GM19238 (cell line): ENCODE measurements at regions not wholly inside any gene's neighbourhood (a gene's known extent, or its start where the extent isn't known, plus 50 kb on each side); places are given as distances from the start of the nearest gene placed in this dataset.

Experiments
- DNase-seq: peaks from one replicate; pipeline ENCODE4 v3.0.0; 2011; ENCODE audit warnings: low spot score; ENCODE audit not compliant: insufficient read length

DNA sequence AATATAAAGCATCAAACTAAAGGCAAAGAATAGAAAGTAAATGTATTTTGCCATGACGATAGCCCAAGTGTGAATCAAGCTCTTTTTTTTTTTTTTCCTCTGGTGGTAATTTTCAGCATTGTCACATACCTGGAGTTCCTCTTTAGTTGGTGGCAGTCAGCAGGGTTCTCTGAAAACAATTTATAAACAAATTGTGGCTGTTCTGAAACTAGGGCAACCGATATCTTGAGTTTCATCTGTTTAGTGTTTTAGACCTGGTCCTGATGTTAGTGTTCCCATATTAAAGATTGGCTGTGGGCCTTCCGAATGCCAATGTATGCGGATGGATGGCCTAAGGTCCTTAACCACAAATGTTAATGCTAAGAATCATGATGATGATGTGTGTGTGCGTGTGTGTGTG lies 713.1 kb downstream of the GATA3 start:
- no peak for DNase-seq

DNA sequence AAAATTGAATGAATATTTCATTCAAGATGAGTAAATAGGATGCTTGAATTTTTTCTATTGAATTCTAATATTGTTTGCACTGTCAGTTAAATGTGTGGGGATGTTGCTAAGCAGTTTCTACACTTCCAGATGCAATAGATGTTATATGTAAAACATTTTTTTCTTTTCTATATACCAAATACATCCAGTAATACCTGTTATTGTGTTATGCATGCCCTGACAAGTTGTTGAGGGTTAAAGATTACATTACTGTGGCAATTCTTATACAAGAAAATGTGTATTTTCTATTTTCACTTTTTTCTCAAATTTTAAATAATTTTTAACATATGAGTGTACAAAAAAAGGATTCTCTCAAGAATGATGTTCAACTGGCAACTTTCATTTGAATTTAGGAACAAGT lies 713.9 kb downstream of the GATA3 start:
- no peak for DNase-seq

DNA sequence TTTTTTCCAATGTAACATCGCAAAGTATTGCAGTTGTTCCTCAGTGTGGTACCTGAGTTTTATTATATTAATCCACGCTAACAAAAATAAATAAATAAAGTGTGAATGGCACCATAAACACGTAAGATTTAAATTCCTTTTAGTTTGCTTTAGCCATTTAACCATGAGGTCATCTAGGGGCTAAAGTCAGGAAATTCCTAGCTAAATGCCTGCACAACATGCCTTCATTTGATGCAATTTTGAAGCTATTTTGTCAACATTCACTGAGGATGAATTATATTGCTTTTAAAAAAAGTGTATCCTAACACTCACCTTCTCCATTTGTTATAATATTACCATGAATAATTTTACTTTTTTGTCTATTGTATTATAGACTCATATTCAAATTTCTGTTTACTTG lies 714.4 kb downstream of the GATA3 start:
- no peak for DNase-seq

DNA sequence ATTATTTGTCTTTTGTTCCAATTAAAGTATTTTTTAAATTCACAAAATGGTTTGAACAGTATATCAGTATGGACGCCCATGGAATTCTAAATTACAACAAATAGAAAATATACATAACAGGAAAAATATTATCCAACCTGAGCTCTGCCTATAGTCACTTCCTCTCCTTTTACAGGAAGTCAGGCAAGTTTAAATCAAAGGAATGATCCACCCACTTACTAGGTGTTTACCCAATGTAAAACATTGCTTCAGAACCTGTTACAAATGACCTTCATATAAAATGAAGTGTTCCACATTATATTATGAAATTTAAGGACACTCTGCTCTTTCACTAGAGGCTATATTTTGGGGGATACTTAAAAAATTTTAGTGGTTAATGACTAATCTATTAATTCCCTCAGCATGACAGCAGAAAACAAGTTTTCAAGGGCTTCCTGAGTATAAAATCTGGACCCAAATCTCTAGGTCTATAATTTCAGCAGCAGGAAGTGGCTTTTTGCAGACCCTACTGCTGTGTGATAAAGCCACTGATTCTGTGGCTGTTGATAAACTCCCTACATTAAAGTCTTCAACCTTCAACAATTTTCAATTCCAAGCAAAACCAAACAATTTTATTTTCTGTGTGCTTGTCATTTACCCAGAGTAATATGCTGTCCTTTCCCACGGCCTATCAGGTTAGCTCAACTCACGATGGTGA lies 722.6 kb downstream of the GATA3 start:
- no peak for DNase-seq

DNA sequence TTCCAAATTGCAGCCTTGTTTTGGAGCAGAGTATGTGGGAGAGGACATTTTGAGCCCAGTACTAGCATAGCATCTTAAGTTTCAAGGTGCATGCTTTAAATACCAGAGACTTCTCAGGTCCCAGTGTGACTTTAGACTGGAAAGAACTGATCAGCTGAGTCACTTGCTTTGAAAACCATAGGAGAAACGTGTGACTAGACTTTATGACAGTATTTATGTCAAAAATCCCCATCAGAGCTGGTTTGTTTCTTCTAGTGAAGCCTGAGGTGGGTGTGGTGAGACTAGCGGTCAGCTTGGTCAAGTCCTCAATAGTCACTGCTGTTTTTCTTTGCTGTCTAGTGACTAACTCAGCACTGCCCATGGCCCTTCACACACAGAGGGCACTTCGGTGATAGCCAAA lies 724.2 kb downstream of the GATA3 start:
- DNase-seq: no peak

DNA sequence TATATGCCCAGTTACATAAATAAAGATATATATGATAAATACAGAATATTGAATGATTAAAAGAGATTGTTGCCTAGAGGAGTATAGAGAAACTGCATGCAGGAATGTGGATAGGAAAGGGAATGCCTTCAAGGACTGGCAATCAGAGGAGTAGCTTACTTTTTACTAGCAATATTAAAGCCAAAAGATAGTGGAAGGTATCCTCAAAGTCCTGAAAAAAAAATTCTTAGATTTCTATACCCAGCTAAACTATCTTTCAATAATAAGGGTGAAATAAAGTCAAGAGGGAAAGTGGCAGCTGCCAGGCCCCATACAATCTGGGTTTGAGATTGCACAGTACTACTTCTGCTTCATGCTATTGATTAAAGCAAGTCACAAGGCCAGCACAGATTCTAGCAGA lies 733.2 kb downstream of the GATA3 start:
- DNase-seq: no peak

DNA sequence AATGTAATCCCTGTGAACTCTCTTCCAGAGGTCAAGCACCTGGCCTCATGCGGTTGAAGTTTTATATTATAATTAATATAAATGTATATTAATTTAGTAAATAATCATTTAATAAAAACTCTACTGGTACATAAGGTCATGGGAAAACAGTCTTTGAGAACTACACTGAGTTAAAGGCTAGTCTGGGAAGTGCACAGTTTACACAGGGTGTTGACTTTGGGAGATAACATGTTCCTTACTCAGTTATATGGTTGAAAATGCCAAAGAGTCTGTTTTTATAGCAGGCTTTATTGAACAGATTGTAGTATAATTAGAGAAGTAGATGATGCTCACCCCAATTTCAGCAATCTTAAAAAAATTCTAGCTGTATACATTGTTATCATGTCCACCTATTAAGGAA lies 735.9 kb downstream of the GATA3 start:
- no peak for DNase-seq

DNA sequence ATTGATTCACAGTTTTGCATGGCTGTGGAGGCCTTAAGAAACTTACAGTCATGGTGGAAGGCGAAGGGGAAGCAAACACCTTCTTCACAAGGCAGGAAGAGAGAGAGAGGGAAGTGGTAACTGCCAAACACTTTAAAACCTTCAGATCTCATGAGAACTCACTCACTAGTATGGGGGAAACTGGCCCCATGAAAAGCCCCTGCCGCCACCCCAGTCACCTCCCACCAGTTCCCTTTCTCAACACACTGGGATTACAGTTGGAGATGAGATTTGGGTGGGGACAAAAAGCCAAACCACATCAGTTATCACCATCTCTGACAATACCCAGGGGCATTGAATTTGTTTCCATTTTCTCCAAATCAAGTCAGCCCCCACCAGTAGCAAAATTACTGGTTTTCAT lies 740.4 kb downstream of the GATA3 start:
- DNase-seq: no peak

DNA sequence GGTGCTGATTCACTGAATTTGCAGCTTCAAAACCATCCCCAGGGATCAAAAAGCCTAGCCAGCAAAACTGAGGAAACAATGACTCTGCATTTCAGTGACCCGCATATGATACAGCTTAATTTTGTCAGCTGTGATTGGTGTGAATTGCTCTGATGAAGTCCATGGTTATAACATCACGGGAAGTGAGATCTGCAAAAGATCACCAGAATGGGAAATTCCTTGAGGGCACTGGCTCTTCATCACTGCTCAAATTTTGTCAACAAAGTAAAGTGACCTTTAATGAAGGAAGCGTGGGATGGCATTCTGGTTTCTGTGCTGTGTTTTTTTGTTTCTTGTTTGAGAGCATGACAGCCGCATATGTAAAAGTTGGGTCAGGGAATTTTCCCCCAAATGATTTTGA lies 745.9 kb downstream of the GATA3 start:
- no peak for DNase-seq

DNA sequence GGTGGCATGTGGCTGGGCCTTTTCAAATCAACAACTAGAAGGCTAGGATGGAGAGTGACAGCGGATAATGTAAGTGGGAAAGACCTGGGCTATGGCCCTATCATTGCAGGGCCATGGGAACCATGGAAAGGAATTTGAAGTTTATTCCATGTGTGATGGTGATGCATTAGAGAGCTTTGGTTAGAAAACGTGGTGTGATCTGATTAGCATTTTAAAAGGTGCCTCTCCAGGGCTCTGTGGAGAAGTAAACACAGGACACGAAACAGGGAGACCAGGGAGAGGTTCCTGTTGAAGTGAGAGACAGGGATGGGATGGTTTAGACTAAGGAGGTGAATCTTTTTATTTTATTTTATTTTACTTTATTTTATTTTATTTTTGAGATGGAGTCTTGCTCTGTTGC lies 749.5 kb downstream of the GATA3 start:
- DNase-seq: no peak

DNA sequence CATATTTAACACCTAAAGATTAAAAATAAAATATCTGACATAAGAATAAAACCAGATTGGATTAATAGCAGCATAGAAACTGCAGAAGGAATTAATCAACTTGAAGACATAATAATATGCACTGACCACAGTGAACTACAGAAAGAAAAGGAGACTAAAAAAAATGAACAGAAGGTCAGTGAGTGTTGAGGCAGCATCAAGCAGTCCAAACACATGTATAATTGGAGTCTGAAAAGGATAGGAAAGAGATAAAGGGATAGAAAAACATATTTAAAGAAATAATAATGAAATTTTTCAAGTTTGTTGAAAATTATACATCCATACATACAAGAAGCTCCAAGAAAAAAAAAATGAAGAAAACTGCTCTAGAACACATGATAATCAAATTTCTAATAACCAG lies 756.2 kb downstream of the GATA3 start:
- no peak for DNase-seq

DNA sequence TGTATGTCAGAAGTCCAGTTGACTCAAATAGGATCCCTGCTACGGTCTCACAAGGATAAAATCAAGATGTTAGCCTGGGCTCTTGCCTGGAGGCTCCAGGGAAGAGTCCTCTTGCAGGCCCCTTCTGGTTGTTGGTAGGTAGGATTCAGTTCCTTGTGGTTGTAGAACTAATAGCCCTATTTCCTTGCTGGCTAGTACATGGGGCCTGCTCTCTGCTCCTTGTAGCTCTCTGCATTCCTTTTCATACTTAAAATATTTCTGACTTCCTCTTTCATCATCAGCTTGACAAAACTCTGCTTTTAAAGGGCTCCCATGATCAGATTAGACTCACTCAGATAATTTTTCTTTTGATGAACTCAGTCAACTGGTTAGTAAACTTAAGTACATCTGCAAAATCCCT lies 756.7 kb downstream of the GATA3 start:
- no peak for DNase-seq

DNA sequence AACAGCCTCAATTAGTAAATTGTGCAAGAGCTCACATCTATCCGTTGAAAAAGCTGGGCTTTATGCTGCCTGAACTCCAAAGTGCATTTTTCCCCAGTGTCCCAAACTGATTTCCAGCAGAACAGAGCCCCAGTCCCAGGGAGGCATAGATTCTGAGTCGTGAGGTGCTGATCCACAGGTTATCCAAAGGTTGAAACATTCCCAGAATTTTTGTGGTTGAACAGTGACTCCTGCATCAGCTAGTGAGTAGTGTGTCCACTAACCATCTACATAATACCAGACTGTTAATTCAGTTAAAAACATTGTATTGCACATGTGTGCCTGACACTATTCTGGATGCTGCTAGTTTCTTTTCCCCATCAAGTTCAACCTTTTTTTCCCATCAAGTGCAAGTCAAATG lies 761.5 kb downstream of the GATA3 start:
- DNase-seq: no peak

DNA sequence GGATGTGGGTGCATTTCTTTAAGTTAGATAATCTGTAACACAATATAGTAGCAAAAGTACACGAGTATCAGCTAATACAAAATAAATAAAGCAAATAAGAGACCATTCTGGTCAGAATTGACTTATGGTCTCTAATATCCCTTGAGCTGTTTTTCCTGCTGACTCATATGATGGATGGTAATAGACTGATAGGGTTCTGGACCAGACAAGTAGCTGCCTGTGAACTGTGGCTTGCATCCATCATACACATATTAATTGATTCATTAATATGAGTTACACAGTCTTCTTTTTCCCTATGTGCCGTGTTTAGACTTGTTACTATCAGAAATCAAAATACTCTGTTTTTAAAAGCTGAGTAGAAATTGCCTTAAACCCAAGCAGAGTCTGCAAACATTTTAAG lies 762.8 kb downstream of the GATA3 start:
- DNase-seq: no peak

DNA sequence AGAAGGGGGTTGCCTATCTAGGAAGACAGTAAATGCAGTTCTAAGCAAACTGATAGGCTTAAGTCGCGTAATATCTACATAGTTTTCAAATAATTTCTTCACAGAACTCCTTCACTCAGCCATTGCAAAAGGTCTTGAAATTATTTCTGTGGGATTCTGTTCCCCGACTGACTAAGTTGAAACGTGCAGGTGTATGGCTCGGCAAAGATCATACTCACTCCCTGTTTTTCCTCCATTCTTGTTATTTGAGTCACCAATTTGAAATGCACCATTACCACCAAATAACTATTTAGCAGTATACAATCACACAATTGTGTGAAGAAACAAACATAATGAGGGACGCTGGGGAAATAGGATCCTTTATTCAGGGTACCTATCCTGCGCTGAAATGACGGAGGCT lies 771.1 kb downstream of the GATA3 start:
- no peak for DNase-seq

DNA sequence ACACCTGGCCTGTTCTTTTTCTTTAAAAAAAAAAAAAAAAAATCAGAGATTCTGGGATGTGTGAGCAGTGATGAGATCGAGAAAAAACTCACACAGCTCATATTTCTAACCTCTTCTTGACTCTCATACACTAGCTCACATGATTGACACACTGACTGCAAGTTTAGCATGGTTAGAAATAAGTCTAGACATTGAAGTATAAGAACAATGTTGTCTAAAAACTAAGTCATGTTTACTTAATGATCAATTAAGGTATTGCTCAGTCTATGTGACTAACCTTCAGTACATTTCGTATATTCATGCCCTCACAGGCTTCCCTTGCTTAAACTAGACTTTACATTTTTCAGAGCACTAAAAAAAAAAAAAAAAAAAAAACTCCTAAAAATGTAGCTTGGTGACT lies 775.1 kb downstream of the GATA3 start:
- no peak for DNase-seq

DNA sequence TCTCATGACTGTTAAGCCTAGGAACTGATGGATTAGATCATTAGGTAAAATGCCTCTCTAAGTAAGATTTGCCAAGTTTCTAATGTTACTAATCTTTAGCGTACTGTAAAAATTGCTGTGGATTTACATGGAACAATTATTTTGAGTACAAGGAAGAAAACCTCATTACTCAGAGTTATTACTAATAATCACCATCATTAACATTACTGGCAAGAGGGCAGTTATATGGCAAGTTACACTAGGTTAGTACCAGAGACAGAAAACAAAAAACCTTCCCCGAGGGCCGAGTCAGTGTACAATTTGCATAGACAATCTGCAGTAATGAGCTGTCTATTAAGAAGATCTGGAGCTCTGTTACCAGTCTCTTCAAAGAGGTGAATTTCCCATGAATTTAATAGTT lies 775.6 kb downstream of the GATA3 start:
- DNase-seq: no peak

DNA sequence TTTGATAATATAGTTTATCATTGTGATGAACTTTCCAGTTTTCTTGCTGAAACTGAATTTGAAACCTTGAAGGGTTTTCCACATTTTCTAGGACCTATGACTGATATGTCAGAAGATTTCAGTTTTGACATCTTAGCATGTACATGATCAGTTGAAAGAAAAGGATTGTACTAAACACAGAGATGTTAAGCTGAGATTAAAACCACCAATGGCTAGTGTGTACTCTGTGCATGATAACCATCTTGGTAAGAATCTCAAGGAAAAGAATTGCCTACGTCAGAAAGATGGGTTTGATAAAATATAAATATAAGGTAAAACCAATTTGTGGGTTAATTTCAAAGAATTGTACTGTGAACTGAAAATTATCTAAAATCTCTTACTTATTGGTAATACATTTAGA lies 776.4 kb downstream of the GATA3 start:
- DNase-seq: no peak

DNA sequence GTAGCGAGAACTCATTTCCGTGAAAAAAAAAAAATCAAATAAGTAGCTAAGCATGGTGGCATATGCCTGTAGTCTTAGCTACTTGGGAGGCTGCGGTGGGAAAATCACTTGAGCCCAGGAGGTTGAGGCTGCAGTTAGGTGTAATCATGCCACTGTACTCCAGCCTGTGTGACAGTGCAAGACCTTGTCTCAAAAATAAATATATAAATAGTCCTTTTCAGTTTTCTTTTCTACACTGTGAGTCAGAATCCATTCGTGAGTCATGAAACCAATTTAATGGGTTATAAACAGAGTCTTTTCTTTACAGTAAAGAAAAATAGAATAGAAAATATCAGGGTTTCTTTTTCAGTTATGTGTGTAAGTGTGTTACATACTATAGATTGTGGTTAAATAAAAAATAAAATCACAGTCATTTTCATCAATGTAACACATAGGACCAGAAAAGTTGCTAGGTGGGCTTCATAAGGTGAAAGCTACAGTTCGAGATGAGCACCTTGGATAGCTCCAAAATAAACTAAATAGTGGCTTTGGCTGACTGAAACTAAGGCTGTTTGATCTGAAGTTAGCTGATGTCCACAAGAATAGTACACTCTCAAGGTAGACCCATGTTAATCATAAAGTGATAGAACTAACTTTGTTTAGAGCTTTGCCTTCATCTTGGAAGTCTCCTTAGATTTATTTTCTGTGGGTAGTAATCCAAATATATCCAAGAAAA lies 781.1 kb downstream of the GATA3 start:
- DNase-seq: no peak

DNA sequence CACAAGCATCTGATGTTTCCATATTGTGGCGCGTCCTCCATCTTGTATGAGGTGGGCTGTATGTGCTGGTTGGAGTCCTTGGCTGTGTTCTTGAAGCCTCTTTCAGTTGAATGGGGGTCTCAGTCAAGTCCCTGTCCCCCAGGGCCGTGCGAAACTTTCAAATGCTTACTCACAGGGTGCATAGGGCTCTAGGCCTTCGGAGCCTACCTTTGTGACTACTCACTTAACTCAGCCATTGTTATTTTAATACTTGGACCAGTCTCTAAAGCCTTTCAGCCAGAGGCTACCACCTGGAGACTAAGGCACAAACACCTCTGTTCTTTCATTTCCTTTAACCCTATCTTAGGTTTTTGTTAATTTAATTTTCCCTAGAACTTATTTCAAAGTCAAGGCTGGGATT lies 785.9 kb downstream of the GATA3 start:
- DNase-seq: no peak

DNA sequence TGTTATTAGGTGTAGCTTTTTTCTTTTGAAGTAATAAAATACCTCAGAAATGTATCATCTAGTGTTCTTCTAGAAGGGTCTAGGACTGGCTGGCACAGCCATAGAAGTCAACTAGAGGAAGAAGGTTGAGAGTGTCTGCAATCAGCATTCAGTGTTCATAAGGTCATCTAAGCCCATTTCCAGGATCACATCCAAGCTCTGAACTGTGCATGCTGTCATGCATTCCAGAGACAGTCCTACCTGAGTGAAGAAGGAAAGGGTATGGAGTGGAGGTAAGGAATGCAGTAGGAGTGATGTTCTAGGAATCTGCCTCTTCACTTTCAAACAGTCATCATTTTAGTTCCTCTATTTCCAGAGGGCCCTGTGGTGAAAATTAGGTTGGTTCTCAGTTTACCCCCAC lies 789.7 kb downstream of the GATA3 start:
- no peak for DNase-seq

DNA sequence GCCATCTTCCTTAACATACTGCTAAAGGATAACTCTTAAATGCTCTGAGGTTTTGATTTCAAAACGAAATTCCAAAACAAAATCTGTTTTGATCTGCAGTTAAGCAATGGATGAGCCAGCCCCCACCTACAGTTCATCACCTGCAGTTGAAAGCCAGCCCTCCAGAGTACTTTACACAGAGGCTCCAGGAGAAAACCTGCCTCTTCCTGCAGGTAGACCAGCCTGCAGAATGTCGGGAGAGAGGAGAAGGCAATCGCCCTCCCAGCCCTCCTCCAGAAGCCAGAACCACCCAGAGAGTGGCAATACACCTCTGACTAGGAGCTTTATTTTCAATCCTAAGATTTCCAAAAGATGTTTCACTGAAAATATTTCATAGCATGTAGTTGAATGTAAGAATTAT lies 798.1 kb downstream of the GATA3 start:
- DNase-seq: no peak

DNA sequence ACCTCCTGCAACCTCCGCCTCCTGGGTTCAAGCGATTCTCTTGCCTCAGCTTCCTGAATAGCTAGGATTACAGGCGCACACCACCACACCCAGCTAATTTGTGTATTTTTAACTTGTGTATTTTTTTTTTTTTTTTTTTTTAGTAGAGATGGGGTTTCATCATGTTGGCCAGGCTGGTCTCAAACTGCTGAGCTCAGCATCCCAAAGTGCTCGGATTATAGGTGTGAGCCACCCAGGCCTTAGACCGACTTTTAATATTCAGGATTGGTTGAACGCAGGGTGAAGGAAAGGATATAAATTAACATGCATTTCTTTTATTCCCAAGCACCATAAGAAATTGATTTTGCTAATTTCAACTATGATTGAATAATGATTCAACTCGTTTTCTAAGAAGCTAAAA lies 798.6 kb downstream of the GATA3 start:
- DNase-seq: no peak
